ENCODE measurements at regions not wholly inside any gene's neighbourhood (a gene's known extent, or its start where the extent isn't known, plus 50 kb on each side); places are given as distances from the start of the nearest gene placed in this dataset.
"Not testable (repeated sequence)": the region's sequence is repeated elsewhere in the genome, so short reads cannot be mapped to it uniquely, and the experiment has no call there.

DNA sequence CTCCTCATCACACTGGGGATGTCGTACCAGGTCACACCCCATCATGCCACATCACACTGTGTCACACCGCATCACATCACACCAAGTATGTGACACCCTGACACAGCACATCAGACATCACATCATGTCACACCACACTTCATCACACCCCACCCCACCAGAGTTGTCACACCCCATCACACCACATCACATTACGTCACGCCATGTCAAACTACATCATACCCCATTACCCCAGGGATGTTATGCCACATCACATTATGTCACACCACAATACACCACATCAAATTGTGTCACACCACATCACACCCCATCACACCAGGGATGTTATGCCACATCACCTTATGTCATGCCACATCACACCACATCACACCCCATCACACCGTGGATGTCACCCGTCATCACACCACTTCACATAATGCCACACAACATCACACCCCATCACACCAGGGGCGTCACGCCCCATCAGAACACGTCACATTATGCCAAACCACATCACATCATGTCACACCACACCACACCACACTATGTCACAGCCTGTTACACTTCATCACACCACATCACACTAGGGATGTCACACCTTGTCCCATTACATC lies 133.6 kb downstream of the TMEM121 start:
- DNase-seq (ENCODE audit: low read depth in 2 of 2) = no peak

DNA sequence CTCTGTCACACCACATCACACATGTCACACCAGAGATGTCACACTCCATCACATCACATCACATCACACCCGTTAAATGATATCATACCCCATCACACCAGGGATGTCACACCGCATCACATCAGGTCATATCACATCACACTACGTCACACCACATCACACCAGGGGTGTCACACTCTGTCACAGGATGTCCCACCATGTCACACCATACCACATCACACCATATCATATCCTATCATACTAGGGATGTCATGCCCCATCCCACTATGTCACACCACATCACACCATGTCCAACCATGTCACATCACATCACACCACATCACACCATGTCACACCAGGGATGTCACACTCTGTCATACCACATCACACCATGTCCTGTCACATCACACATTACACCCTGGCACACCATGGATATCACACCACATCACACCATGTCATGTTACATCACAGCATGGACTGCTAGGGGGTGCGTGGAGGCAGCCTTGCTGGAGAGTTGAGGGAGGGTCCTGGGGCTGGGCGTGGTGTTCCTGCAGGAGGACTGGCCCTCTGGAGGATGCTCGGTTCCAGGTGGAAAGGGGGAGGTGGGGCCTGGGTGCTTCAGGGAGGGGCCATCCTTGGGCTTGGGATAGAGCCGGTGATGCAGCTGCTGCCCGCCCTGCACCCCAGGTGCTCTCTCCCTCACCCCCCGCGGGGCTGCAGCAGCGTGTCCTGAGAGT lies 134.6 kb downstream of the TMEM121 start:
- no peak for DNase-seq (ENCODE audit: low read depth in 2 of 2)

DNA sequence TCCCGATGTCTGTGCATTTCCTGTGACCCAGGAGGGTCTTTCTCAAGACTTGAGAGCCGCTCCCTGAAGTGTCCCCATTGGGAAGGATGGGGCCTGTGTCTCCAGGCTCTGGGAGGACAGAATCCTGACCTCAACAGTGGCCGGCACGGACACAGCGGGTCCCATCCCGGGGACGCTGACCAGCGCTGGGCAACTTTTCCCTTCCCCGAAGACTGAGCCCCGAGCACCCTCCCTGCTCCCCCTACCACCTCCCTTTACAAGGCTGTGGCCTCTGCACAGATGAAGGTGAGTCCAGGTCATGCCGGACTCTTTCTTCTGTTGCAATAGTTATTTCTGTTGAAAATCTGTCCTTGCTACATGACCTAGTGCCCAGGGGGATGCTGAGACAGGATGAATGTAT lies 135.7 kb downstream of the TMEM121 start:
- not testable (repeated sequence) for DNase-seq (ENCODE audit: low read depth in 2 of 2)

DNA sequence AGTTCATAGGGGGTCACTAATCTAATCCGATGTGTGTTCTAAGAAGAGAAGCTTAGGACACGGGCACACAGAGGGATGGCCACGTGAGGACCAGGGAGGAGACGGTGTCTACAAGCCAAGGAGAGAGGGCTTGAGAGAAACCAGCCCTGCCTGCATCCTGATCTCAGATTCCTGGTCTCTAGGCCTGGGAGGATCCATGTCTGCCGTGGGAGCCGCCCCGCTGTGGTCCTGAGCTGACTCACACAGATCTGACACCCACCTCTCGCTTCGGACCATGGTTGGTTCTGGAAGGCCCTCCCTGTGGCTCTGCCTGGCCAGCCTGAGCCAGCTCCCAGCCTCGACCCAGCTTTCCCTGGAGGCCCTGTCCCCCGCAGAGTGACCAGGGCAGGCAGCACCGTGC lies 136.2 kb downstream of the TMEM121 start:
- not testable (repeated sequence) for DNase-seq (ENCODE audit: low read depth in 2 of 2)

DNA sequence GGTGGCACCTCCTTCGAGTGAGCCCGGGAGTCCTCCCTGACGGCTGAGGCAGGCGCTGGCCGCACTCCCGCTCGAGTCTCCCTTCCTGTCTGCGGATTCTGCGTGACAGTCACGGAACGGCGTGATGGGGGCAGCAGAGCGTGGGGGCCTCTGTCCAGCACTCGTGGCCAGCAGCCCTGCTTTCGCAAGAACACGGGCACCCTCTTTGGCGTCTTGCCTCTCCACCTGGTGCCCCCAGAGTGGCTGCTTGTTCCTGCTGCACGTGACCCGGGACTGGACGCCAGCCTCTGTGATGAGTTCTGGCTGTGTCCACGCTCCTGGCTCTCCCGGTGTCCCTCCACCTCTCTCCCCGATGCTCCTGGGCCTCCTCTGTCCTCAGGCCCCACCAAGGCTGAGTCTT lies 136.9 kb downstream of the TMEM121 start:
- DNase-seq (ENCODE audit: low read depth in 2 of 2) = not testable (repeated sequence)

DNA sequence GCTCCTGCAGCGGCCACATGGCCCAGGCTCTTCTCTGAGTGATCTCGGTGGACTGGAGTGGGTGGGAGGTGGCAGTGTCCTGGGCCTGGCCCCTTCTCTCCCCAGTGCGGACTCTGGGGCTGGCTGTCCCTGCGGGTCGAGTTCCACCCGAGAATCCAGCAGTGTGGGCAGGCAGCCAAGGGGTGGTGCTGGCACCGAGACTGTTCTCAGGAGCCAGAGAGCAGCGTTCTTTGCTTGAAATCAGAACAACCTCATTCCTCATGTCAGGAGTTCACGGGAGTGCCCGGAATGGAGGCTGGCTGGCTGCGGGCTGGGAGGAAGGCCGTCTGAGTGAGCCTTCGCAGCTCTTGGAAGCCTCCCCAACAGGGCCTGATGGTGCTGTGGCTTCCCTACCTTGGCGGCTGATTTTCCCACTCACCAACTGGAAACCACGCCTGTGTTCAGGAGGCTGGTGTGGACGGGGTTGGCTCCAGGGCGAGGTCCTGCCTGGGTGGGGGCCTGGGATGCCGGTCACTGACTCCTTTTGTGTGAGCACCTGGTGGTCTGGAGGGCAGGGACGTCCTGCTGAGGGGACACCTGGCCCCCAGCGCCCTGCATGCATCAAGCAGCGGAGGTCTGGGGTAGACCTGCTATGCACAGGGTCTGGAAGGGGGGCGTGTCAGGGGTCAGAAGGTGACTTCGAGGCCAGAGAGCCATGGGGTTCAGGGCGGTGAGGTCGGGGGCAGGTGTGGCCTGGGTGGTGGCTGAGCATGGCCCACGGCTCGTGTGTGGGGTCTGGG lies 137.6 kb downstream of the TMEM121 start:
- not testable (repeated sequence) for DNase-seq (ENCODE audit: low read depth in 2 of 2)

DNA sequence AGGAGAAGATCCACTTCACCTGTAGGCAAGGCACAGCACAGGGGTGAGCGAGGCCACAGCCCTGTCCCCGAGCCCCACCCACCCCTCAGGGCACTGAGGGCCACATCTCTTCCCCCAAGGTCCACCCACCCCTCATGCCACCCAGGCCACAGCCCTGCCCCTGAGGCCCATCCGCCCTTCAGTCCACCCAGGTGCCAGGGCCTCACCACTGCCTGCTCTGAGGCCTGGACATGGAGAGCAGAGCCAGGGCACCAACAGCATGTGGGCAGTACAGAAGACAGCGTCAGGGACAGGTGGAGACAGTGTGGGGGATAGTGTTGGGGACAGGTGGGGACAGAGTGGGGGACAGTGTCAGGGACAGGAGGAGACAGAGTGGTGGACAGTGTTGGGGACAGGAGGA lies 138.3 kb downstream of the TMEM121 start:
- DNase-seq (ENCODE audit: low read depth in 2 of 2) = no peak

DNA sequence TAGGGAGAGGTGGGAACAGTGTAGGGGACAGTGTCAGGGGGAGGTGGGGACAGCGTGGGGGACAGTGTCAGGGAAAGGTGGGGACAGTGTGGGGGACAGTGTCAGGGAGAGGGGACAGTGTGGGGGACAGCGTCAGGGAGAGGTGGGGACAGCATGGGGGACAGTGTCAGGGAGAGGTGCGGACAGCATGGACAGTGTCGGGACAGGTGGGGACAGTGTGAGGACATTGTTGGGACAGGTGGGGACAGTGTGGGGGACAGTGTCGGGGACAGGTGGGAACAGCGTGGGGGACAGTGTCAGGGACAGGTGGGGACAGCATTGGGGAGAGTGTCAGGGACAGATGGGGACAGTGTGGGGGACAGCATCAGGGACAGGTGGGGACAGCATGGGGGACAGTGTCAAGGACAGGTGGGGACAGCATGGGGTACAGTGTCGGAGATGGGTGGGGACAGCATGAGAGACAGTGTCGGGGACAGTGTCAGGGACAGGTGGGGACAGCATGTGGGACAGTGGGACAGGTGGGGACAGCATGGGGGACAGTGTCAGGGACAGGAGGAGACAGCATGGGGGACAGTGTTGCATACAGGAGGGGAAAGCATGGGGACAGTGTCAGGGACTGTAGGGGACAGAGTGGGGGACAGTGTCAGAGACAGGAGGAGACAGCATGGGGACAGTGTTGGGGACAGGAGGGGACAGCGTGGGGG lies 139.0 kb downstream of the TMEM121 start:
- no peak for DNase-seq (ENCODE audit: low read depth in 2 of 2)

DNA sequence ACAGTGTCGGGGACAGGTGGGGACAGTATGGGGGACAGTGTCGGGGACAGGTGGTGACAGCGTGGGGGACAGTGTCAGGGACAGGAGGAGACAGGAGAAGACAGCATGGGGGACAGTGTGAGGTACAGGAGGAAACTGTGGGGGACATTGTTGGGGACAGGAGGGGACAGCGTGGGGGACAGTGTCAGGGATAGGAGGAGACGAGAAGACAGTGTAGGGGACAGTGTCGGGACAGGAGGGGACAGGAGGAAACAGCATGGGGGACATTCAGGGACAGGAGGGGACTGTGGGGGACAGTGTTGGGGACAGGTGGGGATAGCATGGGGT lies 139.5 kb downstream of the TMEM121 start:
- no peak for DNase-seq (ENCODE audit: low read depth in 2 of 2)

DNA sequence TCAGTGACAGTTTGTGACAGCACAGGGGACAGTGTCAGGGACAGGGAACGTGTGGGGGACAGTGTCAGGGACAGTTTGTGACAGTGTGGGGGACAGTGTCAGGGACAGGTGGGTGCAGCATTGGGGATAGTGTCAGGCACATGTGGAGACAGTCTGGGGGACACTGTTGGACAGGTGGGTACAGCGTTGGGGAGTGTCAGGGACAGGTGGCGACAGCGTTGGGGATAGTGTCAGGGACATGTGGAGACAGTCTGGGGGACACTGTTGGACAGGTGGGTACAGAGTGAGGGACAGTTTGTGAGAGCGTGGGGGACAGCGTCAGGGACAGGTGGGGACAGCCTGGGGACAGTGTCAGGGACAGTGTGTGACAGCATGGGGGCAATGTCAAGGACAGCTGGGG lies 140.0 kb downstream of the TMEM121 start:
- DNase-seq (ENCODE audit: low read depth in 2 of 2) = no peak

DNA sequence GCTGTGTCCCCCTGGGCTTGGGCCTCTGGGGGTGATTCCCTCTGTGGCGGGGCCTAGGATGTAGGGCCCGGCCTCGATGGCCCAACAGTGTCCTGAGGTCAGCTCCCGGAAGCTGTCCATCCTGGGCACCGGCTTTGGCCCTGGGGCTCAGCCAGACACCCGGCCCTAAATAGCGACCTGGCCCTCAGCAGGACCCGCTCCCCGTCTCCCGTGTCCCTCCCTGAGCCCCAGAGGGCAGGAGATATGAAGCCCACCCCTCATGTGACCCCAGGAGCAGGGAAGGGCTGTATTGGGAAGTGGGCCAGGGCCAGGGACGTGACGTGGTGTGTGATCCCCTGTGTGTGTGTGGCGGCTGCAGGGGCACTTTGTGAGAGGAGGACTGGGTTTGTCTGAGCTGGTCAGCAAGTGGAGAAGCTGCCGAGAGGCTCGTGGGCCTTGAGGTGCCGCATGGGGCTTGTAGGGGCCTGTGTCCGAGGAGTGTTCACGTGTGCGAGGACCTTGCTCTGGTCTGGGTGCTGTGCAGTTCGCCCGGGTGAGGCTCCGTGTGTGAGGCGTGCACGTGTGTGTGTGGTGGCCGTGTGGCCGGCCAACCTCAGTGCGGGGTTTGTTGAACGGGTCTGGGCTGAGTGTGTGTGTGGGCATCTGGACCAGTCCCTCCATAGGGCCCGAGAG lies 140.7 kb downstream of the TMEM121 start:
- not testable (repeated sequence) for DNase-seq (ENCODE audit: low read depth in 2 of 2)

DNA sequence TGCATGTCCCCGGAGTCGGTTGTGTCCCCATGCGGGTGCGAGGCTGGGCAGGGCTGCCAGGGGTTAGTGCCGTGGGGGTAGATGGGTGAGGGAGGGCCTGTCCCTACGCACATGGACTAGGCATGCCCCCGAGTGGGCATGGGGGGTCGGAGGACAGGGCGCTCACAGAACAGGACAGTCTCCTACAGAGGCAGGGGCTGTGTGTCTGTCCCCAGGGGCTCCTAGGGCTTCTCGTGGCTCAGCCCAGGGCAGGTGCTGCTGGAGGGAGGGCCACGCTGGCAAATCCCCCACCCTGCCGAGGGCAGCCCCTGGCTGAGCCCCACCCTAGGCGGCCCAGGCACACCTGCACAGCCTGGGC lies 141.3 kb downstream of the TMEM121 start:
- not testable (repeated sequence) for DNase-seq (ENCODE audit: low read depth in 2 of 2)

DNA sequence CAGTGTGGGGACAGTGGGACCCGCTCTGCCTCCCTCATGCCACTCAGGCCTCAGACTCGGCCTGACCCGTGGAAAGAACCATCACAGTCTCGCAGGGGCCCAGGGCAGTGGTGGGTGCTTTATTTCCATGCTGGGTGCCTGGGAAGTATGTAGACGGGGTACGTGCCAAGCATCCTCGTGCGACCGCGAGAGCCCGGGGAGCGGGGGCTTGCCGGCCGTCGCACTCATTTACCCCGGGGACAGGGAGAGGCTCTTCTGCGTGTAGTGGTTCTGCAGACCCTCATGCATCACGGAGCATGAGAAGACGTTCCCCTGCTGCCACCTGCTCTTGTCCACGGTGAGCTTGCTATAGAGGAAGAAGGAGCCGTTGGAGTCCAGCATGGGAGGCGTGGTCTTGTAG lies 141.6 kb downstream of the TMEM121 start:
- not testable (repeated sequence) for DNase-seq (ENCODE audit: low read depth in 2 of 2)

DNA sequence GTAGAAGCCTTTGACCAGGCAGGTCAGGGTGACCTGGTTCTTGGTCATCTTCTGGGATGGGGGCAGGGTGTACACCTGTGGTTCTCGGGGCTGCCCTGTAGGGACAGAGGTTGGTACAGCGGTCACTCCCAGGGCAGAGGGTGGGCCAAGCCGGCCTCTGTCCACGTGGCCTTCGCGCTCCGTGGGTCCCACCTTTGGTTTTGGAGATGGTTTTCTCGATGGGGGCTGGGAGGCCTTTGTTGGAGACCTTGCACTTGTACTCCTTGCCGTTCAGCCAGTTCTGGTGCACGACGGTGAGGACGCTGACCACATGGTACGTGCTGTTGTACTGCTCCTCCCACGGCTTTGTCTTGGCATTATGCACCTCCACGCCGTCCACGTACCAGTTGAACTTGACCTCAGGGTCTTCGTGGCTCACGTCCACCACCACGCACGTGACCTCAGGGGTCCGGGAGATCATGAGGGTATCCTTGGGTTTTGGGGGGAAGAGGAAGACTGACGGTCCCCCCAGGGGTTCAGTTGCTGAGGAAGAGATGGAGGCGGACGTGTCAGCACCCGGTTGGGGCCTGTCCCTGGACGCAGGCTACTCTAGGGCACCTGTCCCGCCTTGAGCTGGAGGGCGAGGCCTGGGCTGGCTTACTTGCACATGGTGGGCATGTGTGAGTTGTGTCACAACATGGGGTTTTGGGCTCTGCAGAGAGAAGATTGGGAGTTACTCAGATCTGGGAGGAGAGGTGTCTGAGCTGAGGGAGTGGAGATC lies 142.3 kb downstream of the TMEM121 start:
- not testable (repeated sequence) for DNase-seq (ENCODE audit: low read depth in 2 of 2)

DNA sequence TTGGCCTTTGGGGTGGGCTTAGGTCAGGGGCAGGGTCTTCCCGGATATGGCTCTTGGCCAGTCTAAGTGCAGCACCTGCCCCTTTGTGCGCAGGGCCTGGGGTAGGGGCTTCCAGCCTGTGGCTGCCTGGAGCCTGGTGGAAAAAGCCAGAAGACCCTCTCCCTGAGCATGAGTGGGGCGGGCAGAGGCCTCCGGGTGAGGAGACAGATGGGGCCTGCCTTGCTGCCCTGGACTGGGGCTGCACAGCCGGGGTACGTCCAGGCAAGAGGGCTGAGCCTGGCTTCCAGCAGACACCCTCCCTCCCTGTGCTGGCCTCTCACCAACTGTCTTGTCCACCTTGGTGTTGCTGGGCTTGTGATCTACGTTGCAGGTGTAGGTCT lies 142.8 kb downstream of the TMEM121 start:
- DNase-seq (ENCODE audit: low read depth in 2 of 2) = not testable (repeated sequence)

DNA sequence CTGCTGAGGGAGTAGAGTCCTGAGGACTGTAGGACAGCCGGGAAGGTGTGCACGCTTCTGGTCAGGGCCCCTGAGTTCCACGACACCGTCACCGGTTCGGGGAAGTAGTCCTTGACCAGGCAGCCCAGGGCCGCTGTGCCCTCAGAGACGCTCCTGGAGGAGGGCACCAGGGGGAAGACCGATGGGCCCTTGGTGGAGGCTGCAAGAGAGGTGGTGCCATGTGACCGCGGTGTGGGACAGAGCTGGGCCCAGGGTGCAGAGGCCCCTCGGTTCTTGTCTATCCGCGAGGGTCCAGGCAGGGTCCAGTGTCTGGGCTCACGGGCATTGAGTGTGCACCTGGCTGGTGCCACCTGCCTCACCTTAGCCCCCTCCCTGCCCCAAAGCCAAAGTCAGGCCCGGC lies 143.3 kb downstream of the TMEM121 start:
- not testable (repeated sequence) for DNase-seq (ENCODE audit: low read depth in 2 of 2)

DNA sequence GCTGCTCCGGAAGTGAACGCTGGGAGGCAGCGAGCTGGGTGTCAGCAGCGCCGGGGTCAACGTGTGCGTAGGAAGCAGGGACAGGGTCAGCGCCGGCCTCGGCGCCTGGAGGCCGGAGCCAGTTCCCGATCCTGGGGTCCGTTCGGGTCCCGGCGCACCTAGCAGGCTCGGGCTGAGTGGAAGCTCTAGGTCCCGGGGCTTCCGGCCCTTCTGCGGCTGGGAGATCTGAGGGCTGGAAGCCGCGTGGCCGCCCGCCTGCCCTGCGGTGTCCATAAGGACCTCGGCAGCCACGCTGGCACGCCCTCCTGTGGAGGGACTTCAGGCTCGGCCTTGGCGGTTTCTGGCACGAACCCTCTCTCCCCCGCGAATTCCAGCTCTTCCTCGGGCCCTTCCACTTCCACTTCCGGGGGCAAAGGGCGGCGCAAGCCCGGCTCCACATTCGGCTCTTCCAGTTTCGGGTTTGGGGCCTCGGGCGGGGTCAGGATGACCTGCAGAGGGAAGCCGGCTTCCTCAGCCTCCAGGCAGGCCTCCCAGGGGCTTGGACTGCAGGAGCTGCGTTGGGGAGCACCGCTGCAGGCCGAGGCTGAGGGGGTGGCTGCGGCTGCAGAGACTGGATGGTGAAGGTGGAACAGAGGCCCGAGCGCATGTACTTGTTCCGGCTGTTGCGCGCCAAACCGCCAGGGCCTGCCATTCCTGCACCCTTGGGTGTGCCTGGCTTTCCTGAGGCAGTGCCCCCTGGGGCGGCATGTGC lies 146.2 kb downstream of the TMEM121 start:
- DNase-seq (ENCODE audit: low read depth in 2 of 2) = not testable (repeated sequence)

DNA sequence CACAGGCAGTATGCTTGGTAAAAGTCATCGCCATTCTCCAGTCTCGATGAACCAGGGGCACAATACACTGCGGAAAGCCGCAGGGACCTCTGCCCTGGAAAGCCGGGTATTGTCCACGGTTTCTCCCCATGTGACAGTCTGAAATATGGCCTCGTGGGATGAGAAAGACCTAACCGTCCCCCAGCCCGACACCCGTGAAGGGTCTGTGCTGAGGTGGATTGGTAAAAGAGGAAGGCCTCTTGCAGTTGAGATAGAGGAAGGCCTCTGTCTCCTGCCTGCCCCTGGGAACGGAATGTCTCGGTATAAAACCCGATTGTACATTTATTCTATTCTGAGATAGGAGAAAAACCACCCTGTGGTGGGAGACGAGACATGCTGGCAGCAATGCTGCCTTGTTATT lies 149.1 kb downstream of the TMEM121 start:
- DNase-seq (ENCODE audit: low read depth in 2 of 2) = not testable (repeated sequence)

DNA sequence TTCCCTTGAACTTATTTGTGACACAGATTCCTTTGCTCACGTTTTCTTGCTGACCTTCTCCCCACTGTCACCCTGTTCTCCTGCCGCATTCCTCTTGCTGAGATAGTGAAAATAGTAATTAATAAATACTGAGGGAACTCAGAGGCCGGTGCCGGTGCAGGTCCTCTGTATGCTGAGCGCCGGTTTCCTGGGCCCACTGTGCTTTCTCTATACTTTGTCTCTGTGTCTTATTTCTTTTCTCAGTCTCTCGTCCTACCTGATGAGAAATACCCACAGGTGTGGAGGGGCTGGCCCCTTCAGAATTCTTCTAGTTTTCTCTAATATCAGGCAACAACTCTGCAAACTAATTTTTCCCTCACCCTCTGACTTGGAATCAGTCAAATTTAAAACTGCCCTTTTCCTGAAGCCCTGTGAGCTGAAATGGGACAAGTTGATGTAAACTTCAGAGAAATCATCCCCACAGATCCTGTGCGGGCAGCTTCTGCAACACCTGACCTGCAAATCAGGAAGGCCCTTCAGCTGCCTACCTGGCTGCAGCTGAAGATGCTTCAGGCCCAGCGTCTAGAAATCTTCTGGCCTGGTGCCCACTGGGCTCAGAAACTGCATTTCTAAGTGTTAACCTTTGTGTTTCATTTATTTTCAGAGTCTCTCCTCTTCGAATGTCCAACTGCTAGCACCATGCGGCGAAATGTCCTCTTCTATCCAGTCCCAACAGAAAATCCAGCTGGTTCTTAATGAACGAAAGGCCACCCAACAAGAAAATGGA lies 149.7 kb downstream of the TMEM121 start:
- not testable (repeated sequence) for DNase-seq (ENCODE audit: low read depth in 2 of 2)

DNA sequence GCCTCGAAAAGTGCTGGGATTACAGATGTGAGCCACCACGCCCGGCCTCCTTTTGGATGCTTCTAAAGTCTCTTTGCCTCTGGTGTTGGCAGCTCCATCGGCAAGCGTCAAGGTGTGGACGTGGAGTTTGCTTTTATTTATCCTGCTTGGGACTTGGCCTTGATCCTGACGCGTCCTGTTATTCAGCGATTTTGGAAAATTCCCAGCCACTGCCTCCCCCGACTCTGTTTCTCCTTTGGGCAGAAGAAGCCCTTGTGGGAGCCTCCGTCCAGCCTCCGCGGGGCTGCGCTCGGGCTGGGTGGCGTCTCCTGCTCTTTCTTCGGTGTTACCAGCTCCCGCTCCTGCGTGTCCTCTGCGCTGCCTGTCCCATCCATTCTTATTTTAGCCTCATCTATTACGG lies 151.7 kb downstream of the TMEM121 start:
- not testable (repeated sequence) for DNase-seq (ENCODE audit: low read depth in 2 of 2)
